Left cardiac atrium (tissue), 4 donors: ENCODE measurements at regions not wholly inside any gene's neighbourhood (a gene's known extent, or its start where the extent isn't known, plus 50 kb on each side); places are given as distances from the start of the nearest gene placed in this dataset.
"Not testable (repeated sequence)": the region's sequence is repeated elsewhere in the genome, so short reads cannot be mapped to it uniquely, and the experiment has no call there.

Experiments
- ATAC-seq, 2 donors: fragments of 200-7000 bp; cut with Tn5 transposase; one replicate each; pipeline ENCODE4 v1.9.1; 2020; ENCODE audit warnings: mild to moderate bottlenecking in 2 of 2, moderate library complexity in 2 of 2
- DNase-seq: peaks from one replicate; pipeline ENCODE4 v3.0.0-alpha.2; 2020
- intact Hi-C, 2 donors: fragments of 100-400 bp; cut with DNase I; formaldehyde crosslinking; loops; one replicate each; pipeline versions ENCODE4 v1.14.1 to v1.15.1; 2022 to 2023
- donor health status: DM: no; HTN: yes; CAD: no.
- donor health status: DM: no; HTN: yes; CAD: no; lungs with severe emphysema.
- donor health status: DM: yes; HTN: yes; CAD: no.
- donor health status: Dilated cardiomyopathy.

GRCh38 chrX:140447150-140447549, 57.7 kb downstream of the SOX3 start:
- DNase-seq (no peak), ATAC-seq (no peak)
- intact Hi-C loops: no loop called here

GRCh38 chrX:140440876-140441275, 64.0 kb downstream of the SOX3 start:
- intact Hi-C loops: no loop called here
- ATAC-seq (no peak), DNase-seq (no peak)

- DNase-seq: peak; percentile 32
- ATAC-seq: peak; percentile 23 to 55
- intact Hi-C loops: no loop called here
These were observed 65.4 kb downstream of the SOX3 start for GRCh38 chrX:140439476-140439875.

- intact Hi-C loops: no loop called here
- ATAC-seq: no peak
These were observed 70.5 kb downstream of the SOX3 start for GRCh38 chrX:140434347-140434746.

GRCh38 chrX:140433582-140433981, 71.3 kb downstream of the SOX3 start:
- DNase-seq (no peak), ATAC-seq (peak in 1 of 2 donors; percentile 31)
- intact Hi-C loops: no loop called here

More at GRCh38 chrX:140434347-140434746, 70.5 kb downstream of the SOX3 start:
- DNase-seq: no peak

GRCh38 chrX:140432346-140433175, 72.3 kb downstream of the SOX3 start:
- ATAC-seq (peak; percentile 90 to 92), DNase-seq (peak; percentile 26)
- intact Hi-C loops: no loop called here

GRCh38 chrX:140431521-140431920, 73.3 kb downstream of the SOX3 start:
- intact Hi-C loops: no loop called here
- ATAC-seq (peak in 1 of 2 donors; percentile 70), DNase-seq (no peak)

GRCh38 chrX:140425712-140426395, 79.0 kb downstream of the SOX3 start:
- DNase-seq (no peak), ATAC-seq (no peak)
- intact Hi-C loops: no loop called here

- intact Hi-C loops: no loop called here
- no peak for DNase-seq
- ATAC-seq: peak in 1 of 2 donors; percentile 34
These were observed 82.4 kb downstream of the SOX3 start for GRCh38 chrX:140422501-140422900.

- DNase-seq, intact Hi-C loops, ATAC-seq: not testable (repeated sequence)
These were observed 102.7 kb downstream of the SOX3 start for GRCh38 chrX:140402131-140402530.

GRCh38 chrX:140396326-140396725, 108.5 kb downstream of the SOX3 start:
- intact Hi-C loops, DNase-seq, ATAC-seq: not testable (repeated sequence)

- intact Hi-C loops: no loop called here
- DNase-seq (no peak), ATAC-seq (no peak)
These were observed 111.4 kb downstream of the SOX3 start for GRCh38 chrX:140393507-140393906.

GRCh38 chrX:140391313-140391712, 113.6 kb downstream of the SOX3 start:
- no peak for DNase-seq
- intact Hi-C loops: no loop called here
- ATAC-seq: peak in 1 of 2 donors; percentile 53

- ATAC-seq: no peak
- intact Hi-C loops: no loop called here
- DNase-seq: no peak
These were observed 115.5 kb downstream of the SOX3 start for GRCh38 chrX:140389331-140389730.

- intact Hi-C loops: no loop called here
- no peak for DNase-seq
- no peak for ATAC-seq
These were observed 142.0 kb downstream of the SOX3 start for GRCh38 chrX:140362861-140363260.

- DNase-seq: no peak
- ATAC-seq: no peak
- intact Hi-C loops: no loop called here
These were observed 143.9 kb downstream of the SOX3 start for GRCh38 chrX:140360924-140361323.

GRCh38 chrX:140360284-140360683, 144.6 kb downstream of the SOX3 start:
- intact Hi-C loops: no loop called here
- ATAC-seq: no peak
- no peak for DNase-seq

GRCh38 chrX:140355922-140356321, 148.9 kb downstream of the SOX3 start:
- intact Hi-C loops: no loop called here
- ATAC-seq (no peak), DNase-seq (no peak)

GRCh38 chrX:140355429-140355828, 149.4 kb downstream of the SOX3 start:
- intact Hi-C loops: no loop called here
- DNase-seq (no peak), ATAC-seq (no peak)

GRCh38 chrX:140354431-140355120, 150.3 kb downstream of the SOX3 start:
- intact Hi-C loops: no loop called here
- ATAC-seq (no peak), DNase-seq (no peak)
